Hepatic stellate cell (primary cell): ENCODE measurements at regions not wholly inside any gene's neighbourhood (a gene's known extent, or its start where the extent isn't known, plus 50 kb on each side); places are given as distances from the start of the nearest gene placed in this dataset.
A peak's percentile ranks its signal among the peaks of the same experiment; 100 is the strongest.
"Not testable (repeated sequence)": the region's sequence is repeated elsewhere in the genome, so short reads cannot be mapped to it uniquely, and the experiment has no call there.

Experiments
- DNase-seq: peaks from one replicate; pipeline ENCODE4 v3.0.0; 2011; ENCODE audit warnings: low spot score

- peak; percentile 14 for DNase-seq
Observed at GRCh38 chr4:49510238-49510637, 524.2 kb downstream of the CWH43 start.

DNA sequence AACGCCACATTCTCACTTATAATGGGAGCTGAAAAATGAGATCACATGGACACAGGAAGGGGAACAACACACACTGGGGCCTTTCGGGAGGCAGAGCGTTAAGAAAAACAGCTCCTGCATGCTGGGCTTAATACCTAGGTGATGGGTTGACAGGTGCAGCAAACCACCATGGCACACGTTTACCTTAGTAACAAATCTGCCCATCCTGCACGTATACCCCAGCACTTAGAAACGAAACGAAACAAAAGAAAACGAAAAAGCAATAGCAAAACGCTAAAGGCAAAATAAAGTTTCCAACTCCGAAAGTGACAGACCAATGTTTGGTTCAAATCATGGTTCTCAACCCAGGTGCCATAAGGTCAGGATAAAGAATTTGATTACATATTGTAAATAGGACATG, 525.3 kb downstream of the CWH43 start:
- not testable (repeated sequence) for DNase-seq

DNA sequence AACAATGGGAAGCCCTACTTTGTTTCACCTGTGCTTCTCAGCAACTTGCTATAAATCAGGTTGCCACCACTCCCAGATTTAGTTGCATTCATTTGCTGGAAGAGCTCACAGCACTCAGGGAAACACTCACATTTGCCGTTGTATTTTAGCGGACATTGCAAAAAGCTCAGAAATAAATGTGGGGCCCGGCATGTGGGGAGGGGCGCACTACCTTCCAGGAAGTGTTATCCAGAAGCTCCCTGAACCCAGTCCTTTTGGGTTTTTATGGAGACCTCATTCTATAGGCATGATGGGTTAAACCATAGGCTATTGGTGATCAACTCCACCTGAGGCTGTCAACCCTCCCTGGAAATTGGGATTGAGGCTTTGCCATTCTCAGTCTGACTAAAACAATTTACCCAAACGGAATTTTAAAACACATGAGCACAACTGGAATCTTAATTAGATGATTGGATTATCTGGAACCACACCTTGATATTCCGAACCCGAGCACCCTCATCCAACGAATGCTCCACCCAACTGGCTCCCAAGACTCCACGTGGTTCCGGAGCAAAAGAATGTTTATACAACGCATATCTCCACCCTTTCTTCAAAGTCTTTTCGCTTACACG, 525.9 kb downstream of the CWH43 start:
- peak; percentile 3 for DNase-seq

- not testable (repeated sequence) for DNase-seq
Observed at GRCh38 chr4:49512641-49513545, 526.8 kb downstream of the CWH43 start.

DNA sequence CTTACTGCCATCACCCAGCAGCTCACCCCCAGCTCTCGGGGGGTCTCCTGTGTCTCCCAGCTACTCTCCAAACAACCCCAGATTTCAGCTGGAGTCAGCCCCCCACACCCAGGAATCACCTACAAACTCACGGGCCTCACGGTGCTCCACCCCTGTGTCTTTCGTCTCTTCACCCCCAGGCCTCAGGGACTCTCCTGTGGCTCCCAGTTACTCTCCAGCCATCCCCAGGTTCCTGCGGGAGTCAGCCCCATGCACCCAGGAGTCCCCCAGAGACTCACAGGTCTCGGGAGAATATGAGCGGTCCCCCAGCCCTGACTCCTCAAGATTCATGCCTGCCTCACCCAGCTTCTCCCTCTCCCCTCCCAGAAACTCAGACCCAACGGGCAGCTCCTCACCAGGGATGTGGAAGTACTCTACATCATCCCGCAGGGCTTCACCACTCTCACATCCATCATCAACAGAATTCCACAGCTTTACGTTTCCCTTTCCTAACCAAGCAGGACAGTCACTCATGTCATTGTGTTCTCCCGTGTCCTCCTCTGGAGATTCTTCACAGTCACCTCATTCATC, 527.6 kb downstream of the CWH43 start:
- not testable (repeated sequence) for DNase-seq

- DNase-seq: not testable (repeated sequence)
Observed at GRCh38 chr4:49514171-49514699, 528.2 kb downstream of the CWH43 start.

GRCh38 chr4:49514841-49515240, 528.8 kb downstream of the CWH43 start:
- not testable (repeated sequence) for DNase-seq

DNA sequence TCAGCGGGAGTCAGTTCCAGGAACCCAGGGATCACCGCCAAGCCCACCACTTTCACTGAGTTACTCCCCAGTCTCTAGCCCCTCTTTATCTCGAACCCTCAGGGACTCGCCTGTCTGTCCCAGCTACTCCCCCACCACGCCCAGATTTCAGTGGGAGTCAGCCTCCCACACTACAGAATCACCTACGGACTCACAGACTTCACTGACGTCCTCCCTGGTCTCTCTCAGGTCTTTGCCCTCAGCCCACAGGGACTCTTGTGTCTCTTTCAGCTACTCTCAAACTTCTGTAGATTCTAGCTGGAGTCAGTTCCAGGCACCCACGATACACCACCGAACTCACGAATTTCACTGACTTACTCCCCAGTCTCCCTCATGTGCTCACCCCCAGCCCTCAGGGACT, 529.2 kb downstream of the CWH43 start:
- peak; percentile 4 for DNase-seq

DNA sequence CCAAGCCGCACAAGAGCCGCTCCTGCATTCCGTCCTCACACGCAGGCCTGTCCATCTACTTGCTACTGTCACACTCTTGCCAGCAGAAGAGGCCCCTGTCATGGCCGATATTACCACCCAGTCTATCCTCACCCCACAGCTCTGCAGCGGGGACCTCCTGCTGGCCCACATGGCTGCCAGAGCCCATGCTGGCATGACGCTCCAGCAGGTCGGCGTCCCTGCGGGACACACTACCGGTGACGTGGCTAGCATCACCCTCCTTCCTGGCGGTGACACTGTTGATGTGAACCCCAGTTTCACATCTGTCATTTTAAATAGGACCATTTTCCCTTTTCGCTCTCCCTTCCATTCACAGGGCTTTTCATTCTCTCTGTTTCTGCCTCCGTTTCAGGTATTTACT, 530.0 kb downstream of the CWH43 start:
- DNase-seq: not testable (repeated sequence)

DNA sequence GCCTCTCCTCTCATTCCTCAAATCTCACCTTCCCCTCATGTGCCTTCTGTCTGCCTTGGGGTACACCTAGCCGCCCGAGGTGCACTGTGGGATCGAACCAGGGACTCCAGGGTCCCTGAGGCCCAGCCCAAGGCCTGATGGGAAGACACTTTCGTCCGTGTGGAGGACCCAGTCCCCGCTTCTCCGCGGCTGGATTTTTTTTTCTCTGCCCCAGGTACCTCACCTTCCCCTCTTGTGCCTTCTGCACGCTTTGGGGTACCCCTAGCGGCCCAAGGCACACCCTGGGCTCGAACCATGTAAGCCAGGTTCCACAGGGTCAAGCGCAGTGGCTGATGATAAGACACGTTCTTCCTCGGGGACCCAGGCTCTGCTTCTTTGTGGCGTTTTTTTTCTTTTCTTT, 530.7 kb downstream of the CWH43 start:
- DNase-seq: no peak

- DNase-seq: not testable (repeated sequence)
Observed at GRCh38 chr4:49517485-49518205, 531.6 kb downstream of the CWH43 start.

DNA sequence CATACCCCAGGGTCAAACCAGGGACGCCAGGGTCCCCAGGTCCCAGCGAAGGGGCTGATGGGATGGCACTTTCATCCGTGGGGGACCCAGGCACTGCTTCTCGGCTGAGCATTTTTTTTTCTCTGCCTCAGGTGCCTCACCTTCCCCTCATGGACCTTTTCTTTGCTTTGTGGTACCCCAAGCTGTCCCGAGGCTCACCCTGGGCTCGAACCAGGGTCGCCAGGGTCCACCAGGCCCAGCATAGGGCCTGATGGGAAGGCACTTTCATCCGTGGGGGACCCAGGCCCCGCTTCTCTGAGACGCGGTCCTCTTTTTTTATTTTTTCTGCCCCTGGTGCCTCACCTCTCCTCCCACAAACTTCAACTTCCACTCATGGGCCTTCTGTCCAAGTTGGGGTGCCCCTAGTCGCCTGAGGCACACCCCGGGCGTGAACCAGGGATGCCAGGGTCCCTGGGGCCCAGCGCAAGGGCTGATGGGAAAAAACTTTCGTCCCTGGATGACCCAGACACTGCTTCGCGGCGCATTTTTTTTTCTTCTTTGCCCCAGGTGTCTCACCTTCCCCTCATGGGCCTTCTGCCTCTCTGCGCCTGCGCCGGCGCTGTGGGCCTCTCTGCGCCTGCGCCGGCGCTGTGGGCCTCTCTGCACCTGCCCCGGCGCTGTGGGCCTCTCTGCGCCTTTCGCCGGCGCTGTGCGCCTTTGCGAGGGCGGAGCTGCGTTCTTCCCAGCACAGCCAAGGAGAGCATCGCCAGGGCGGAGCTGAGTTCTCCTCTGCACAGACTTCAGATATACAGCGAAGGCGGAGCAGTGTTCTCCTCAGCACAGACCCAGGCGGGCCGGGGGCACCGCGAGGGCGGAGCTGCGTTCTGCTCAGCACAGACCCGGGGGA, 533.3 kb downstream of the CWH43 start:
- DNase-seq: not testable (repeated sequence)

- not testable (repeated sequence) for DNase-seq
Observed at GRCh38 chr4:49523816-49524765, 538.0 kb downstream of the CWH43 start.

GRCh38 chr4:49558916-49559676, 573.0 kb downstream of the CWH43 start:
- DNase-seq: not testable (repeated sequence)

GRCh38 chr4:49560131-49560816, 574.2 kb downstream of the CWH43 start:
- DNase-seq: not testable (repeated sequence)

- not testable (repeated sequence) for DNase-seq
Observed at GRCh38 chr4:49560883-49561282, 574.8 kb downstream of the CWH43 start.

GRCh38 chr4:49570248-49570647, 584.2 kb downstream of the CWH43 start:
- not testable (repeated sequence) for DNase-seq

DNA sequence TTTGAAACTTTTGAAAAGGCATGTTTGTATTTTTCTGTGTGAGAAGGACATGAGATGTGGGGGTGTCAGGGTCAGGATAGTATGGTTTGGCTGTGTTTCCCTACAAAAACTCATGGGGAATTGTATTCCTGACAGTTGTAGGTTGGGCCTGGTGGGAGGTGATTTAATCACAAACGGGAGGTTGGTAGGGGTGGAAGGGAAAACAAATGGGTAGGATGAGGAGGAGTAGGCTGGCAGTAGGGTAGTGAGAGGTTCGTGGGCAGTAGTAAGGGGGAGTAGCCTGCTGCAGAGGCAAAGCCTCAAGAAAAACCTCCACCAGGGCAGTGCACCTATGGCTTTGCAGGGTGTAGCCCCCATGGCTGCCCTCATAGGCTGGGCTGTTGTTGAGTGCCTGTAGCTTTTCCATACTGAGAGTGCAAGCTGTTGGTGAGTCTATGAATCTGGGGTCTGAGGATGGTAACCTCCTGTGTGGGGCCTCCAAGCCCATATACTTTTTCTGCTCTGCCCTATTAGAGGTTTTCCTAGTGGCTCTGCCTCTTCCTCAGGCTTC, 587.7 kb downstream of the CWH43 start:
- not testable (repeated sequence) for DNase-seq
